C4-2B (cell line): ENCODE measurements at regions not wholly inside any gene's neighbourhood (a gene's known extent, or its start where the extent isn't known, plus 50 kb on each side); places are given as distances from the start of the nearest gene placed in this dataset.

Source experiments
- ZFX ChIP-seq: fragments of 450-650 bp; IDR thresholded peaks from 2 replicates; pipeline ENCODE4 v1.6.1; 2017
- TF ChIP-seq, protein P1 (sequence below): fragments of 450-650 bp; conservative IDR thresholded peaks from 2 replicates; pipeline ENCODE4 v1.5.1; 2017; ENCODE audit warnings: mild to moderate bottlenecking

DNA sequence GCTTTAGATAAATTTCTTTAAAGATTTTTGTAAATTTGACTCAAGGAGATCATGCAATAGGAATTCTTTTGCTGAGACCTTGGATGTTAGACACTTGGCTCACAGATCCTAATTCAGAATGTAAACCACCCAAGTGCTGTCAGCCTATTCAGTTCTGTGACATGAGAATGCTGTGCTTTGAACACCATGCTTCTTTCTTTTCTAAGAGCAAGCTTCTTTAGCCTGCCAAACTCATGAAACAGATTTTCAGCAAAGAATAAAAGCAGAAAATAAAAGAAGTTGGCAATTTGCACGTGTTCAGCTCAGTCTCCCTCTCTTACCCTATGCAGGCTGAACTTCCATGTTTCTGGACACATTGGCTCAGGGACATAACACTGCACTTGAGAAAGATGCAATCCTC lies 845.8 kb downstream of the UQCRFS1 start:
- TF ChIP-seq, protein P1, sequence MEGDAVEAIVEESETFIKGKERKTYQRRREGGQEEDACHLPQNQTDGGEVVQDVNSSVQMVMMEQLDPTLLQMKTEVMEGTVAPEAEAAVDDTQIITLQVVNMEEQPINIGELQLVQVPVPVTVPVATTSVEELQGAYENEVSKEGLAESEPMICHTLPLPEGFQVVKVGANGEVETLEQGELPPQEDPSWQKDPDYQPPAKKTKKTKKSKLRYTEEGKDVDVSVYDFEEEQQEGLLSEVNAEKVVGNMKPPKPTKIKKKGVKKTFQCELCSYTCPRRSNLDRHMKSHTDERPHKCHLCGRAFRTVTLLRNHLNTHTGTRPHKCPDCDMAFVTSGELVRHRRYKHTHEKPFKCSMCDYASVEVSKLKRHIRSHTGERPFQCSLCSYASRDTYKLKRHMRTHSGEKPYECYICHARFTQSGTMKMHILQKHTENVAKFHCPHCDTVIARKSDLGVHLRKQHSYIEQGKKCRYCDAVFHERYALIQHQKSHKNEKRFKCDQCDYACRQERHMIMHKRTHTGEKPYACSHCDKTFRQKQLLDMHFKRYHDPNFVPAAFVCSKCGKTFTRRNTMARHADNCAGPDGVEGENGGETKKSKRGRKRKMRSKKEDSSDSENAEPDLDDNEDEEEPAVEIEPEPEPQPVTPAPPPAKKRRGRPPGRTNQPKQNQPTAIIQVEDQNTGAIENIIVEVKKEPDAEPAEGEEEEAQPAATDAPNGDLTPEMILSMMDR: no peak
- no peak for TF ChIP-seq ZFX
